ENCODE measurements at regions not wholly inside any gene's neighbourhood (a gene's known extent, or its start where the extent isn't known, plus 50 kb on each side); places are given as distances from the start of the nearest gene placed in this dataset.

- TF ChIP-seq CTCF (IDR thresholded peaks at IDR 0.05), result no peak
- TF ChIP-seq POLR2A (IDR thresholded peaks at IDR 0.05), result no peak
- TF ChIP-seq POLR2AphosphoS5 (IDR thresholded peaks at IDR 0.05), result no peak
These were observed 168.2 kb upstream of the NLGN4Y start for GRCh38 chrY:14356154-14356553.

All from breast epithelium (tissue), 3 donors.